ENCODE measurements at regions not wholly inside any gene's neighbourhood (a gene's known extent, or its start where the extent isn't known, plus 50 kb on each side); places are given as distances from the start of the nearest gene placed in this dataset.

GRCh38 chr4:31045151-31045550 is 325.0 kb downstream of the PCDH7 start:
- ChIA-PET CTCF (interaction anchor here (1.1 to 2.6 kb wide), 7 partner anchors 10 to 142 kb away, joined by 3 to 8 read pairs (median 5); no protein-coding TSS in a partner anchor), RAD21 (ENCODE audit: low non-redundant PET in 1 of 2, low total read pairs in 2 of 2, uncharacterized antibody in 2 of 2, unreplicated experiment in 2 of 2) (interaction anchor here in 1 of 2 experiments (1.0 kb wide), 1 partner anchor 280 kb away, joined by 3 read pairs; no protein-coding TSS in a partner anchor), POLR2A (interaction anchor here (0.6 kb wide), 1 partner anchor 328 kb away, joined by 3 read pairs; no protein-coding TSS in a partner anchor)
- H3K27me3 ChIP-seq (ENCODE audit: insufficient read depth, low read length): no peaks in the 10 kb centered on the region
- no peak overlapping the region for H3K4me3 ChIP-seq (replicated peaks in 1 of 2; ENCODE audit: low read depth in 1 of 2, low read length in 2 of 2)
- H3K9ac ChIP-seq (ENCODE audit: low read length): peak overlapping the region; percentile 57
- intact Hi-C loops (cut with micrococcal nuclease): loop anchor here (10.0 kb wide), 1 partner anchor 630 kb away; no protein-coding TSS in a partner anchor
- no TSS peak for BruUV-seq (replicated peaks)
- H2AFZ ChIP-seq (ENCODE audit: low read depth, low read length, poor library complexity, severe bottlenecking): no peak overlapping the region
- ATAC-seq: peak; percentile 50
- peaks cover 97% of the 10 kb centered on the region for H3K79me2 ChIP-seq (ENCODE audit: insufficient read depth, low read length)
- H3K4me2 ChIP-seq (ENCODE audit: low read length): peak overlapping the region; percentile 59
- no peaks in the 10 kb centered on the region for H3K36me3 ChIP-seq (ENCODE audit: control insufficient read depth in 1 of 2, insufficient read depth in 2 of 2, low read length in 2 of 2)
- no peaks in the 10 kb centered on the region for H3K9me3 ChIP-seq (ENCODE audit: control insufficient read depth in 1 of 2, insufficient read depth in 1 of 2, low read depth in 1 of 2, low read length in 2 of 2)
- H3K9me2 ChIP-seq (ENCODE audit: insufficient read depth): no peaks in the 10 kb centered on the region
- no peaks in the 10 kb centered on the region for H4K20me1 ChIP-seq (ENCODE audit: insufficient read depth)
- H3K27ac ChIP-seq (ENCODE audit: low read depth, low read length): peak overlapping the region; percentile 86
- no peak for DNase-seq (ENCODE audit: low read depth, low spot score)
- peaks cover 91 to 97% of the 10 kb centered on the region in 2 experiments for H3K4me1 ChIP-seq (ENCODE audit: control insufficient read depth in 1 of 2, insufficient read depth in 2 of 2, low read length in 2 of 2)
- TF ChIP-seq EZH2 (IDR thresholded peaks at IDR 0.05): no peak
- peak; percentile 16; the same call in 1 of the 2 replicates for TF ChIP-seq RAD21 (IDR thresholded peaks at IDR 0.05; ENCODE audit: low read depth)
- no peak for TF ChIP-seq YY1 (IDR thresholded peaks at IDR 0.05; ENCODE audit: extremely low read depth, insufficient replicate concordance, low read depth, low read length)
- peak; percentile 57 for TF ChIP-seq CEBPB (IDR thresholded peaks at IDR 0.05; ENCODE audit: low read depth)
- TF ChIP-seq POLR2A (IDR thresholded peaks at IDR 0.05; ENCODE audit: borderline replicate concordance, extremely low read depth, insufficient read depth, insufficient read length): no peak
- TF ChIP-seq SIN3A (IDR thresholded peaks at IDR 0.05; ENCODE audit: low read depth): 0 out of 2 replicates have a peak, but pooled peaks have one; percentile 25
- TF ChIP-seq TCF7L2 (IDR thresholded peaks at IDR 0.05; ENCODE audit: borderline replicate concordance, extremely low read depth, insufficient read depth, insufficient read length): no peak
- no peak for TF ChIP-seq EGR1 (IDR thresholded peaks at IDR 0.05; ENCODE audit: low read depth)
- TF ChIP-seq REST (IDR thresholded peaks at IDR 0.05; ENCODE audit: low read depth): no peak
- TF ChIP-seq CTCF (IDR thresholded peaks at IDR 0.05 in 2 of 3, conservative IDR thresholded peaks at IDR 0.05 in 1 of 3; ENCODE audit: borderline replicate concordance in 1 of 3, insufficient read depth in 1 of 3, low read depth in 2 of 3, low read length in 2 of 3): no peak
- TF ChIP-seq FOSL1 (IDR thresholded peaks at IDR 0.05; ENCODE audit: low read depth): peak; percentile 25; the same call in 1 of the 2 replicates
- TF ChIP-seq ZNF274 (IDR thresholded peaks at IDR 0.05; ENCODE audit: low read depth, low read length): no peak
- TF ChIP-seq MAX (IDR thresholded peaks at IDR 0.05): no peak
- no peak for TF ChIP-seq ZBTB33 (IDR thresholded peaks at IDR 0.05; ENCODE audit: extremely low read depth, insufficient replicate concordance, low read length)
- TF ChIP-seq ELF1 (IDR thresholded peaks at IDR 0.05; ENCODE audit: borderline replicate concordance, low read depth): peak; percentile 64
- TF ChIP-seq EZH2phosphoT487 (IDR thresholded peaks at IDR 0.05; ENCODE audit: borderline replicate concordance): no peak
- no peak for TF ChIP-seq ATF3 (IDR thresholded peaks at IDR 0.05)
- TF ChIP-seq JUND (IDR thresholded peaks at IDR 0.05): peak; percentile 19; the same call in 1 of the 2 replicates
- no peak for TF ChIP-seq POLR2AphosphoS5 (IDR thresholded peaks at IDR 0.05; ENCODE audit: low read depth, low read length)
- 0 out of 2 replicates have a peak, but pooled peaks have one; percentile 8 for TF ChIP-seq SRF (IDR thresholded peaks at IDR 0.05; ENCODE audit: low read depth)

All from HCT116 (cell line).